Naive thymus-derived CD4-positive, alpha-beta T cell (primary cell): ENCODE measurements at regions not wholly inside any gene's neighbourhood (a gene's known extent, or its start where the extent isn't known, plus 50 kb on each side); places are given as distances from the start of the nearest gene placed in this dataset.

Experiments
- ATAC-seq: fragments of 150-1000 bp; cut with Tn5 transposase; 2 replicates; pipeline ENCODE4 v1.10.0; 2021; ENCODE audit warnings: mild to moderate bottlenecking, moderate library complexity
- CTCF ChIA-PET: fragments of 350-600 bp; sonication (Branson Sonifier 250); formaldehyde crosslinking; loops from one replicate; lab custom pipeline; 2021; ENCODE audit warnings: antibody characterized with exemption; lab: Charles Lee
- POLR2A ChIA-PET: fragments of 350-600 bp; sonication (Branson Sonifier 250); formaldehyde crosslinking; loops from one replicate; lab custom pipeline; 2021; ENCODE audit warnings: antibody characterized with exemption, inconsistent platforms; lab: Charles Lee
- DNase-seq, 9 donors: peaks; one replicate each; pipeline versions ENCODE4 v3.0.0 to v3.0.0-alpha.2; 2020 to 2022; ENCODE audit warnings: mixed read lengths in 1 of 9
- H3K27ac ChIP-seq: one replicate; pipeline ENCODE4 v1.7.0; 2013; ENCODE audit warnings: mild to moderate bottlenecking, low read depth, low read length, moderate library complexity
- H3K27me3 ChIP-seq, 2 donors: one replicate each; pipeline ENCODE4 v1.7.0; 2013; ENCODE audit warnings: low read length in 2 of 2, mild to moderate bottlenecking in 2 of 2, moderate library complexity in 2 of 2; ENCODE audit not compliant: control insufficient read depth in 2 of 2, insufficient read depth in 2 of 2
- H3K36me3 ChIP-seq, 3 experiments: 1 replicate in 2 of 3; 2 replicates in 1 of 3; pipeline ENCODE4 v1.7.0; 2013; ENCODE audit warnings: low read length in 3 of 3, mild to moderate bottlenecking in 3 of 3, moderate library complexity in 1 of 3; ENCODE audit not compliant: insufficient read depth in 3 of 3, control insufficient read depth in 2 of 3
- H3K4me1 ChIP-seq, 2 donors: one replicate each; pipeline ENCODE4 v1.7.0; 2013; ENCODE audit warnings: low read length in 2 of 2, mild to moderate bottlenecking in 2 of 2, moderate library complexity in 1 of 2; ENCODE audit not compliant: control insufficient read depth in 2 of 2, insufficient read depth in 2 of 2
- H3K4me3 ChIP-seq: 2 replicates; pipeline ENCODE4 v1.7.0; 2013; ENCODE audit warnings: mild to moderate bottlenecking, low read length
- H3K9me3 ChIP-seq, 3 experiments: 1 replicate in 2 of 3; 2 replicates in 1 of 3; pipeline ENCODE4 v1.7.0; 2013; ENCODE audit warnings: low read length in 3 of 3; ENCODE audit not compliant: control insufficient read depth in 2 of 3
- H3K27ac Mint-ChIP-seq, 9 donors: one replicate each; pipeline ENCODE4 v1.8.0; 2020 to 2022; ENCODE audit warnings: mixed read lengths in 9 of 9, mild to moderate bottlenecking in 8 of 9, moderate library complexity in 5 of 9, inconsistent platforms in 2 of 9
- H3K27me3 Mint-ChIP-seq, 5 donors: one replicate each; pipeline ENCODE4 v1.8.0; 2021 to 2022; ENCODE audit warnings: mixed read lengths in 5 of 5, mild to moderate bottlenecking in 1 of 5
- H3K36me3 Mint-ChIP-seq, 5 donors: one replicate each; pipeline ENCODE4 v1.8.0; 2020 to 2022; ENCODE audit warnings: mixed read lengths in 5 of 5, mild to moderate bottlenecking in 3 of 5, inconsistent platforms in 1 of 5
- H3K4me1 Mint-ChIP-seq, 7 donors: one replicate each; pipeline ENCODE4 v1.8.0; 2020 to 2022; ENCODE audit warnings: mixed read lengths in 7 of 7, mild to moderate bottlenecking in 3 of 7, inconsistent platforms in 1 of 7
- H3K4me3 Mint-ChIP-seq, 10 donors: one replicate each; pipeline ENCODE4 v1.8.0; 2020 to 2022; ENCODE audit warnings: mild to moderate bottlenecking in 10 of 10, mixed read lengths in 10 of 10, moderate library complexity in 6 of 10, inconsistent platforms in 2 of 10
- H3K9me3 Mint-ChIP-seq, 11 donors: one replicate each; pipeline ENCODE4 v1.8.0; 2020 to 2022; ENCODE audit warnings: mixed read lengths in 11 of 11, mild to moderate bottlenecking in 4 of 11, inconsistent platforms in 1 of 11, moderate library complexity in 1 of 11
- intact Hi-C, 2 donors: fragments of 100-400 bp; cut with micrococcal nuclease; formaldehyde crosslinking; loops; one replicate each; pipeline ENCODE4 v1.15.1; 2023

- CTCF ChIA-PET: no interaction called here
- Mint-ChIP-seq H3K4me3 (no peak overlapping the region), H3K27me3 (no peaks in the 10 kb centered on the region), H3K36me3 (no peaks in the 10 kb centered on the region), H3K27ac (no peak overlapping the region), H3K4me1 (no peaks in the 10 kb centered on the region), H3K9me3 (peaks cover 0 to 9% (median 5%) of the 10 kb centered on the region in 11 donors)
- H3K4me3 ChIP-seq: no peak overlapping the region
- POLR2A ChIA-PET: no interaction called here
- no peaks in the 10 kb centered on the region for H3K27me3 ChIP-seq
- H3K27ac ChIP-seq: no peak overlapping the region
- H3K9me3 ChIP-seq: no peaks in the 10 kb centered on the region
- no peak for DNase-seq
- intact Hi-C loops: no loop called here
- H3K4me1 ChIP-seq: no peaks in the 10 kb centered on the region
- ATAC-seq: no peak
- H3K36me3 ChIP-seq: no peaks in the 10 kb centered on the region
These were observed 268.2 kb downstream of the CDH10 start for GRCh38 chr5:24376616-24377015.

GRCh38 chr5:24381861-24382489 is 262.8 kb downstream of the CDH10 start:
- DNase-seq: no peak
- CTCF ChIA-PET: no interaction called here
- Histone ChIP-seq H3K27ac (no peak overlapping the region), H3K4me3 (no peak overlapping the region), H3K27me3 (no peaks in the 10 kb centered on the region), H3K9me3 (no peaks in the 10 kb centered on the region), H3K36me3 (no peaks in the 10 kb centered on the region), H3K4me1 (no peaks in the 10 kb centered on the region)
- peaks cover 0 to 12% (median 5%) of the 10 kb centered on the region in 11 donors for H3K9me3 Mint-ChIP-seq
- intact Hi-C loops: no loop called here
- H3K4me3 Mint-ChIP-seq: no peak overlapping the region
- no peaks in the 10 kb centered on the region for H3K4me1 Mint-ChIP-seq
- no peak for ATAC-seq
- no peaks in the 10 kb centered on the region for H3K36me3 Mint-ChIP-seq
- no peak overlapping the region for H3K27ac Mint-ChIP-seq
- no peaks in the 10 kb centered on the region for H3K27me3 Mint-ChIP-seq
- POLR2A ChIA-PET: no interaction called here

GRCh38 chr5:24385070-24385469 is 259.7 kb downstream of the CDH10 start:
- ChIA-PET POLR2A (no interaction called here), CTCF (no interaction called here)
- Histone ChIP-seq H3K9me3 (no peaks in the 10 kb centered on the region), H3K4me3 (no peak overlapping the region), H3K36me3 (no peaks in the 10 kb centered on the region), H3K27me3 (no peaks in the 10 kb centered on the region), H3K27ac (no peak overlapping the region), H3K4me1 (no peaks in the 10 kb centered on the region)
- intact Hi-C loops: no loop called here
- Mint-ChIP-seq H3K4me3 (no peak overlapping the region), H3K4me1 (no peaks in the 10 kb centered on the region), H3K9me3 (peaks cover 0 to 39% (median 7%) of the 10 kb centered on the region in 11 donors), H3K36me3 (no peaks in the 10 kb centered on the region), H3K27me3 (no peaks in the 10 kb centered on the region), H3K27ac (no peak overlapping the region)
- ATAC-seq (no peak), DNase-seq (no peak)

- H3K36me3 ChIP-seq: no peaks in the 10 kb centered on the region
- Mint-ChIP-seq H3K27ac (no peak overlapping the region), H3K9me3 (peaks cover 0 to 40% (median 7%) of the 10 kb centered on the region in 11 donors), H3K4me3 (no peak overlapping the region), H3K4me1 (no peaks in the 10 kb centered on the region), H3K36me3 (no peaks in the 10 kb centered on the region), H3K27me3 (no peaks in the 10 kb centered on the region)
- no peak for ATAC-seq
- ChIA-PET POLR2A (no interaction called here), CTCF (no interaction called here)
- DNase-seq: no peak
- H3K4me3 ChIP-seq: no peak overlapping the region
- no peaks in the 10 kb centered on the region for H3K4me1 ChIP-seq
- no peaks in the 10 kb centered on the region for H3K27me3 ChIP-seq
- H3K9me3 ChIP-seq: no peaks in the 10 kb centered on the region
- H3K27ac ChIP-seq: no peak overlapping the region
- intact Hi-C loops: no loop called here
These were observed 259.2 kb downstream of the CDH10 start for GRCh38 chr5:24385617-24386016.

GRCh38 chr5:24388448-24388847 is 256.3 kb downstream of the CDH10 start:
- Histone ChIP-seq H3K4me1 (no peaks in the 10 kb centered on the region), H3K27ac (no peak overlapping the region), H3K4me3 (no peak overlapping the region), H3K9me3 (no peaks in the 10 kb centered on the region), H3K27me3 (no peaks in the 10 kb centered on the region), H3K36me3 (no peaks in the 10 kb centered on the region)
- H3K36me3 Mint-ChIP-seq: no peaks in the 10 kb centered on the region
- ATAC-seq (no peak), DNase-seq (no peak)
- peaks cover 0 to 55% (median 7%) of the 10 kb centered on the region in 11 donors for H3K9me3 Mint-ChIP-seq
- intact Hi-C loops: no loop called here
- POLR2A ChIA-PET: no interaction called here
- CTCF ChIA-PET: no interaction called here
- H3K4me3 Mint-ChIP-seq: no peak overlapping the region
- H3K27me3 Mint-ChIP-seq: no peaks in the 10 kb centered on the region
- no peak overlapping the region for H3K27ac Mint-ChIP-seq
- H3K4me1 Mint-ChIP-seq: no peaks in the 10 kb centered on the region

- H3K4me3 ChIP-seq: no peak overlapping the region
- DNase-seq (no peak), ATAC-seq (no peak)
- intact Hi-C loops: no loop called here
- no peak overlapping the region for H3K4me3 Mint-ChIP-seq
- no peaks in the 10 kb centered on the region for H3K27me3 Mint-ChIP-seq
- ChIA-PET CTCF (no interaction called here), POLR2A (interaction anchor here (0.6 kb wide), 1 partner anchor 1144 kb away, joined by 3 read pairs; no protein-coding TSS in a partner anchor)
- H3K27ac Mint-ChIP-seq: no peak overlapping the region
- H3K9me3 Mint-ChIP-seq: peaks cover 3 to 57% (median 13%) of the 10 kb centered on the region in 11 donors
- H3K27ac ChIP-seq: no peak overlapping the region
- H3K36me3 Mint-ChIP-seq: no peaks in the 10 kb centered on the region
- no peaks in the 10 kb centered on the region for H3K4me1 ChIP-seq
- H3K36me3 ChIP-seq: no peaks in the 10 kb centered on the region
- no peaks in the 10 kb centered on the region for H3K27me3 ChIP-seq
- no peaks in the 10 kb centered on the region for H3K4me1 Mint-ChIP-seq
- H3K9me3 ChIP-seq: no peaks in the 10 kb centered on the region
These were observed 254.8 kb downstream of the CDH10 start for GRCh38 chr5:24389968-24390367.

- H3K27ac Mint-ChIP-seq: no peak overlapping the region
- ATAC-seq (no peak), DNase-seq (no peak)
- no peak overlapping the region for H3K27ac ChIP-seq
- no peaks in the 10 kb centered on the region for H3K4me1 ChIP-seq
- no peak overlapping the region for H3K4me3 ChIP-seq
- H3K27me3 Mint-ChIP-seq: no peaks in the 10 kb centered on the region
- H3K36me3 ChIP-seq: no peaks in the 10 kb centered on the region
- no peaks in the 10 kb centered on the region for H3K9me3 ChIP-seq
- ChIA-PET CTCF (no interaction called here), POLR2A (no interaction called here)
- H3K9me3 Mint-ChIP-seq: peaks cover 3 to 56% (median 12%) of the 10 kb centered on the region in 11 donors
- H3K36me3 Mint-ChIP-seq: no peaks in the 10 kb centered on the region
- H3K4me1 Mint-ChIP-seq: no peaks in the 10 kb centered on the region
- intact Hi-C loops: no loop called here
- H3K4me3 Mint-ChIP-seq: no peak overlapping the region
- no peaks in the 10 kb centered on the region for H3K27me3 ChIP-seq
These were observed 253.0 kb downstream of the CDH10 start for GRCh38 chr5:24391816-24392215.
